K562 (cell line): ENCODE measurements at regions not wholly inside any gene's neighbourhood (a gene's known extent, or its start where the extent isn't known, plus 50 kb on each side); places are given as distances from the start of the nearest gene placed in this dataset.

ENCODE experiments used
- BRCA1 ChIP-seq, 2 experiments: fragments of 450-650 bp in 1 of 2; sonication (generic) in 1 of 2; formaldehyde crosslinking in 1 of 2; IDR thresholded peaks; 2 replicates each; pipeline versions ENCODE4 v1.5.0 to v1.6.1; 2017 to 2020; ENCODE audit warnings: mild to moderate bottlenecking in 1 of 2, missing genetic modification reagents in 1 of 2
- CAMTA2 ChIP-seq: fragments of 250-450 bp; sonication (Bioruptor Pico); conservative IDR thresholded peaks from 2 replicates; pipeline ENCODE4 v1.5.1; 2022
- CBFA2T2 ChIP-seq: fragments of 450-650 bp; conservative IDR thresholded peaks from 2 replicates; pipeline ENCODE4 v1.6.1; 2017; ENCODE audit warnings: mild to moderate bottlenecking
- CBFA2T3 ChIP-seq: fragments of 450-650 bp; IDR thresholded peaks from 2 replicates; pipeline ENCODE4 v1.6.1; 2017
- HNRNPUL1 ChIP-seq: fragments of 200-400 bp; formaldehyde crosslinking; IDR thresholded peaks from 2 replicates; pipeline ENCODE4 v1.6.1; 2017; ENCODE audit warnings: low read length
- ILF3 ChIP-seq: fragments of 450-650 bp; IDR thresholded peaks from 2 replicates; pipeline ENCODE4 v1.6.1; 2018; ENCODE audit warnings: antibody characterized with exemption, mild to moderate bottlenecking, moderate library complexity, borderline replicate concordance
- MEIS2 ChIP-seq: fragments of 450-650 bp; IDR thresholded peaks from 2 replicates; pipeline ENCODE4 v1.6.1; 2014; ENCODE audit warnings: mild to moderate bottlenecking; ENCODE audit not compliant: partially characterized antibody
- MXI1 ChIP-seq: IDR thresholded peaks from 2 replicates; pipeline ENCODE4 v1.6.1; 2011; ENCODE audit warnings: low read depth, mild to moderate bottlenecking, improper control_type of control experiment, low read length
- PBX2 ChIP-seq, 2 experiments: IDR thresholded peaks in 1 of 2; conservative IDR thresholded peaks in 1 of 2; 2 replicates each; pipeline ENCODE4 v1.6.1; 2016; ENCODE audit warnings: low read depth in 2 of 2, mild to moderate bottlenecking in 1 of 2, missing compliant biosample characterization in 1 of 2, missing genetic modification characterization in 1 of 2, moderate library complexity in 1 of 2
- PRDM10 ChIP-seq: fragments of 450-650 bp; IDR thresholded peaks from 2 replicates; pipeline ENCODE4 v1.6.1; 2018; ENCODE audit not compliant: partially characterized antibody
- RBM34 ChIP-seq: fragments of 200-400 bp; formaldehyde crosslinking; IDR thresholded peaks from 2 replicates; pipeline ENCODE4 v1.6.1; 2018; ENCODE audit warnings: low read length, borderline replicate concordance; ENCODE audit not compliant: insufficient read depth
- ZC3H11A ChIP-seq: IDR thresholded peaks from 2 replicates; pipeline ENCODE4 v1.6.1; 2012; ENCODE audit warnings: low read depth, low read length, improper control_type of control experiment
- ZNF124 ChIP-seq: sonication (generic); formaldehyde crosslinking; IDR thresholded peaks from 2 replicates; pipeline ENCODE4 v1.8.1; 2022; ENCODE audit warnings: missing genetic modification reagents
- ZNF239 ChIP-seq: fragments of 250-450 bp; sonication (Bioruptor Pico); IDR thresholded peaks from 2 replicates; pipeline ENCODE4 v1.4.0; 2020; ENCODE audit warnings: mild to moderate bottlenecking
- ZNF347 ChIP-seq: fragments of 450-650 bp; formaldehyde crosslinking; IDR thresholded peaks from 2 replicates; pipeline ENCODE4 v1.4.0; 2020; ENCODE audit warnings: low read depth, mild to moderate bottlenecking, moderate library complexity
- ZNF384 ChIP-seq: IDR thresholded peaks from 2 replicates; pipeline ENCODE4 v1.6.1; 2012; ENCODE audit warnings: low read depth, low read length, improper control_type of control experiment
- ZNF551 ChIP-seq: fragments of 250-450 bp; sonication (Bioruptor Pico); IDR thresholded peaks from 2 replicates; pipeline ENCODE4 v1.5.0; 2021; ENCODE audit warnings: mild to moderate bottlenecking, moderate library complexity
- ZNF583 ChIP-seq: fragments of 250-450 bp; sonication (Bioruptor Pico); IDR thresholded peaks from 2 replicates; pipeline ENCODE4 v1.4.0; 2020
- TF ChIP-seq, protein P1 (sequence below): fragments of 250-450 bp; sonication (Bioruptor Pico); IDR thresholded peaks from 2 replicates; pipeline ENCODE4 v1.5.0; 2021; ENCODE audit warnings: mild to moderate bottlenecking, moderate library complexity

- TF ChIP-seq ZC3H11A (no peak), MXI1 (no peak), RBM34 (no peak), BRCA1 (IDR thresholded peaks at IDR 0.05) (no peak), BRCA1 (CRISPR knock-in tag; IDR thresholded peaks at IDR 0.05) (no peak), ZNF551 (no peak), ZNF583 (CRISPR knock-in tag) (no peak), PBX2 (CRISPR knock-in tag; IDR thresholded peaks at IDR 0.05; ENCODE audit: low read depth) (no peak), PBX2 (tag; conservative IDR thresholded peaks at IDR 0.05; ENCODE audit: low read depth) (peak; percentile 73), PRDM10 (peak; percentile 49), ZNF347 (CRISPR knock-in tag) (no peak), CAMTA2 (CRISPR knock-in tag) (no peak), MEIS2 (peak; percentile 64), ZNF384 (peak; percentile 46; the same call in 1 of the 2 replicates), ZNF124 (CRISPR knock-in tag) (no peak), ZNF239 (CRISPR knock-in tag) (no peak), CBFA2T3 (peak; percentile 32), ILF3 (no peak), HNRNPUL1 (no peak), CBFA2T2 (peak; percentile 24; the same call in 1 of the 2 replicates)
- TF ChIP-seq, protein P1, sequence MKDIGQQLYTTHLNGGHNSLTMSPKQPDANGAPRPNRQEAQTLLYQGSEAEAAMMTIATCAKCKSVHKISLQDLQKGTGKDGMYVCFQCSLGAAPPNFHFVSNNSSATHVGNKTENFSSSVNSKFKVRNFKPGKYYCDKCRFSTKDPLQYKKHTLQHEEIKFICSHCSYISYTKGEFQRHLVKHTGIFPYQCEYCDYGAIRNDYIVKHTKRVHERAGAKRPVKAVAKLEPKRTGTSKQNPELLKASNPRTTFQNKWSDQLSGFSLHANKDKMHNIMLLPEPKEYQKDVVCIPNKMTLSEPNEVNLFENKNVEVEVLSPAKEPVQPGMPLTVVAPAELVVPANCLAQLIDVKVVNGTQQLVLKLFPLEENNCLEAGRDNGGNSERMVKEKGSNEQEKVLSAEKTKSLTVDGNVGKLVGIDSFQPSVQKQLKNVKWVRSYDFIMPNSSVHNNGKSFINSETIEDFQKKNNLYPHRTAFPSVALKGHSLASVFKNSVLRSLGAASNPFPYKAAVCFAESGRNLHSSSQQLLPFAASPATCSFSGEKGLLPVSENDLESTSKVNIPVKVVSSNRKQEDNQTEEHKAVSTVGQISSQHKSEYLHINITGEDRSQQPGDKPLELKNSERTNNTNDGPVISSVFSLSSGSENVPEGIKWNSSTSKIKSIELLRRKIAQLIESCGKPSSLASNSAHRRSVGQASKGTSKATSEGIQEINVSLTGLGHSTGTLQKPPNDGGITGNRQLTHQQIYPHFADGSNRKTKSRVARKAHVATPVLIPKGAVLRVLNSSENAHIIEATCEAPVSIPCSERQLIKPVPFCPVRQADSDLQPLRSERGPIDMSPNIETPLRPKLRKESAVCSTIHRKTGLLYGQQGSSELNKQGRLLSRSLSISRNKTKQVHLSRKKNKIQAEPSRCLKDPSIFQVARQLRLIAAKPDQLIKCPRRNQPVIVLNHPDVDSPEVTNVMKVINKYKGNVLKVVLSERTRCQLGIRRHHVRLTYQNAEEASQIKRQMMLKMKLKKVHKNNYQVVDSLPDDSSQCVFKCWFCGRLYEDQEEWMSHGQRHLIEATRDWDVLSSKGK: no peak
These were observed 1459.6 kb upstream of the TMEM132C start (continued) for GRCh38 chr12:126807312-126807865.
